Neutrophil (primary cell): ENCODE measurements at regions not wholly inside any gene's neighbourhood (a gene's known extent, or its start where the extent isn't known, plus 50 kb on each side); places are given as distances from the start of the nearest gene placed in this dataset.

Experiments
- H3K27ac ChIP-seq: fragments of 200-600 bp; sonication (generic); 2 replicates; pipeline ENCODE4 v1.5.1; 2016; ENCODE audit warnings: mild to moderate bottlenecking, moderate library complexity
- H3K27me3 ChIP-seq: fragments of 200-600 bp; sonication (generic); 2 replicates; pipeline ENCODE4 v1.6.0; 2016; ENCODE audit warnings: mild to moderate bottlenecking
- H3K36me3 ChIP-seq: fragments of 200-600 bp; sonication (generic); 2 replicates; pipeline ENCODE4 v1.5.1; 2017
- H3K4me1 ChIP-seq, 2 experiments: fragments of 200-600 bp in 1 of 2; sonication (generic) in 1 of 2; 1 replicate in 1 of 2; 2 replicates in 1 of 2; pipeline versions ENCODE4 v1.5.1 to v1.6.1; 2013 to 2016; ENCODE audit warnings: low read depth in 1 of 2, low read length in 1 of 2, mild to moderate bottlenecking in 1 of 2, moderate library complexity in 1 of 2; ENCODE audit not compliant: control insufficient read depth in 1 of 2, insufficient read depth in 1 of 2
- H3K4me3 ChIP-seq, 2 experiments: fragments of 200-600 bp in 1 of 2; sonication (generic) in 1 of 2; 1 replicate in 1 of 2; 2 replicates in 1 of 2; pipeline ENCODE4 v1.5.1; 2013 to 2016; ENCODE audit warnings: low read depth in 1 of 2, low read length in 1 of 2, mild to moderate bottlenecking in 1 of 2, moderate library complexity in 1 of 2
- H3K9me3 ChIP-seq: fragments of 200-600 bp; sonication (generic); 2 replicates; pipeline ENCODE4 v1.5.1; 2016
- TF ChIP-seq, protein P1 (sequence below): fragments of 200-600 bp; sonication (generic); IDR thresholded peaks from 2 replicates; pipeline ENCODE4 v1.5.1; 2016; ENCODE audit warnings: antibody characterized with exemption

DNA sequence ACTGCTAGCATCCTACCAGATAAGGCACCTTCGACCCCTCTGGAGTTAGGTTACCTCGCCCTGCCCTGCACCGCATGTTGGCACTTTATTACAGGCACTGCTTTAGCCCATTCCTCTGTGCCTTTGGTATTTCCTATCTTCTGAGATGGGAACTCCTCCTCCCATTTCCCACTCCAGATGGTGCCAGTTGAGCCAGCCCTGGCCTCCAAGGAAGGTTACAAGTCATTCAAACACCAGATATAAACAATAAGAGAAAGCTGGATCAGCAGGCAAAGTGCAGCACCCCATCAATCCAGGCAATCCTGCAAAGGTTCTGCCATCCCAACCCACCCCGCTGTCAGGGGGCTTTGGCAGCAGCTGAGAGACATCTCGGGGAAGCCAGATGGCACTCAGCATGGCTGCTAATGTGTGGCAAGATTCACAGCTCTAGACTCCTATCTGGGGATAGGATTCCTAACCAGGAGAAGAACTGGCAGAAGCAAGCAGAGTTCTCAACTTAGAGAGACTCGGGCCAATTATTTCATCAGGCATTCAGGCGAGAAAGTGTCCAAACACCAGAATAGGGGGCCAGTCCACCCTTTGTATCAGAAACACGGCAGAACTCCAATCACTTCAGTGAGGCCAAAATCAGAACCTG lies 113.0 kb downstream of the COPRS start:
- Histone ChIP-seq H3K4me3 (no peak overlapping the region), H3K4me1 (peaks cover 7 to 10% of the 10 kb centered on the region in 2 experiments), H3K36me3 (no peaks in the 10 kb centered on the region), H3K9me3 (no peaks in the 10 kb centered on the region), H3K27me3 (no peaks in the 10 kb centered on the region), H3K27ac (no peak overlapping the region)
- TF ChIP-seq, protein P1, sequence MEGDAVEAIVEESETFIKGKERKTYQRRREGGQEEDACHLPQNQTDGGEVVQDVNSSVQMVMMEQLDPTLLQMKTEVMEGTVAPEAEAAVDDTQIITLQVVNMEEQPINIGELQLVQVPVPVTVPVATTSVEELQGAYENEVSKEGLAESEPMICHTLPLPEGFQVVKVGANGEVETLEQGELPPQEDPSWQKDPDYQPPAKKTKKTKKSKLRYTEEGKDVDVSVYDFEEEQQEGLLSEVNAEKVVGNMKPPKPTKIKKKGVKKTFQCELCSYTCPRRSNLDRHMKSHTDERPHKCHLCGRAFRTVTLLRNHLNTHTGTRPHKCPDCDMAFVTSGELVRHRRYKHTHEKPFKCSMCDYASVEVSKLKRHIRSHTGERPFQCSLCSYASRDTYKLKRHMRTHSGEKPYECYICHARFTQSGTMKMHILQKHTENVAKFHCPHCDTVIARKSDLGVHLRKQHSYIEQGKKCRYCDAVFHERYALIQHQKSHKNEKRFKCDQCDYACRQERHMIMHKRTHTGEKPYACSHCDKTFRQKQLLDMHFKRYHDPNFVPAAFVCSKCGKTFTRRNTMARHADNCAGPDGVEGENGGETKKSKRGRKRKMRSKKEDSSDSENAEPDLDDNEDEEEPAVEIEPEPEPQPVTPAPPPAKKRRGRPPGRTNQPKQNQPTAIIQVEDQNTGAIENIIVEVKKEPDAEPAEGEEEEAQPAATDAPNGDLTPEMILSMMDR = no peak

- Histone ChIP-seq H3K4me3 (no peak overlapping the region), H3K4me1 (peaks cover 7 to 10% of the 10 kb centered on the region in 2 experiments), H3K9me3 (no peaks in the 10 kb centered on the region), H3K27me3 (no peaks in the 10 kb centered on the region), H3K36me3 (no peaks in the 10 kb centered on the region), H3K27ac (no peak overlapping the region)
- TF ChIP-seq, protein P1 = no peak
These were observed 114.5 kb downstream of the COPRS start for GRCh38 chr17:31744511-31744951.

DNA sequence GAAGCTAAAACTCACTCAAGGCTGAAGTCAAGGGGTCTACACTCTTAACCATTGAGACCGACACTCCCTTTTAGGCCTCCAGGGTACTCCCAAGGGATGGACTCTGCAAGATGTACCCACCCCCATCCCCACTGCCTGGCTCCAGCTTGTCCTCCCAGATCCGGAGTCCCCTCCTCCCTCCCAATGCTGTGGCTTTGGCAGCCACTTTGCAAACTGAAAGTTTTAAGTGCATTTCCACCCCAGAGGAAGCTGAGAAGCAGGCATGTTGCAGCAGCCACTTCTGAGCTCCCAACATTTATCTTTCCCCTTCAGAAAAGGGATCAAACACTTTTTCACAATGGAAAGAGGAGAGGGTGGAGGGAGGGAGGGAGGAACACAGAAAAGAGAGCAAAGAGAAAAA lies 115.2 kb downstream of the COPRS start:
- H3K4me3 ChIP-seq = no peak overlapping the region
- peaks cover 7 to 10% of the 10 kb centered on the region in 2 experiments for H3K4me1 ChIP-seq
- no peaks in the 10 kb centered on the region for H3K9me3 ChIP-seq
- no peaks in the 10 kb centered on the region for H3K36me3 ChIP-seq
- no peak overlapping the region for H3K27ac ChIP-seq
- TF ChIP-seq, protein P1 = no peak
- H3K27me3 ChIP-seq = no peaks in the 10 kb centered on the region

GRCh38 chr17:31741371-31741770 lies 117.7 kb downstream of the COPRS start:
- no peaks in the 10 kb centered on the region for H3K9me3 ChIP-seq
- H3K4me1 ChIP-seq = peaks cover 7 to 10% of the 10 kb centered on the region in 2 experiments
- no peaks in the 10 kb centered on the region for H3K36me3 ChIP-seq
- TF ChIP-seq, protein P1 = no peak
- no peak overlapping the region for H3K4me3 ChIP-seq
- H3K27ac ChIP-seq = no peak overlapping the region
- no peaks in the 10 kb centered on the region for H3K27me3 ChIP-seq

DNA sequence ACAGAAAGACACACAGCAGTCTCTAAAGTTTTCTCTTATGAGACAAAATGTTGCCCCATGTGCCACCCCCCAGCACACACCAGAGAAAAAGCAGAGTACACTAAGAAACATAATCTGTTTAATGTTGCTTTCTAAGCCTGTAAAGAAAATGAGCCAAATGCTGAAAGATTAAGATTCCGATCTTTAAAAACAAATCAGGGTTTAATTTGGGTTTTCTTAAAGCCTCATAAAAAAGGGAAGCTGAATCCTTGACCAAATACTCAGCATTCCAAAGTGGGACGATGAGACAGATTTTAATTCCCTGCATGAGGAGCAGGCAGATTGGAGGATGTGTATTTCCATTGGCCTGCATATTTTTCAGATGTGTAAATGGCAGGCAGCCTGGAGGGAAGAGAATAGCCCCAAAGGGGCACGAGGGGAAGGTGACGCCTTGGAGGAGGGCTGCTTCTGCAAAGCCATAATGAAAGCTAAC lies 118.4 kb downstream of the COPRS start:
- H3K36me3 ChIP-seq = no peaks in the 10 kb centered on the region

More for the DNA sequence above, 118.4 kb downstream of the COPRS start:
- no peak overlapping the region for H3K4me3 ChIP-seq
- peaks cover 4% of the 10 kb centered on the region in 2 experiments for H3K4me1 ChIP-seq
- no peaks in the 10 kb centered on the region for H3K9me3 ChIP-seq
- H3K27me3 ChIP-seq = no peaks in the 10 kb centered on the region
- no peak overlapping the region for H3K27ac ChIP-seq
- TF ChIP-seq, protein P1 = no peak
